ENCODE measurements at regions not wholly inside any gene's neighbourhood (a gene's known extent, or its start where the extent isn't known, plus 50 kb on each side); places are given as distances from the start of the nearest gene placed in this dataset.
"Not testable (repeated sequence)": the region's sequence is repeated elsewhere in the genome, so short reads cannot be mapped to it uniquely, and the experiment has no call there.

DNA sequence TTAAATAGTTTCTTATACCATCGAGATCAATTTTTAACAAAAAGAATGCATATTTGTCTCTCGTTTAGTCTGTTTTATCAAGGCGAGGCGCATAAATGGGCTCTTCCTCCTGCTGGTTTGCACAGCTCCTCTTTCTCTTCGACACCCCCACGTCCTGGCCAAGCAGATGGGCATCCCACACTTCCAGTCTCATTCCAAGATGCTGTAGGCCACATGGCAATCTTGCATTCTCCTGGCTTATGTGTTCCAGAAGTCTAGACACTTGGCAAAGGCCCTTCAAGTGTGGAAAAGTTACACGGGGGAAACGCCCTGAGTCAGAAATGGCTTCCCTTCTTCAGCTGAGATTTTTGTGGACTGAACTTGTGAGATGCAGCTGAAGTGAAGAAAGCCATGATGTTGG lies 447.1 kb downstream of the QKI start:
- H3K36me3 ChIP-seq (ENCODE audit: control insufficient read depth in 5 of 5, insufficient read depth in 5 of 5, low read length in 5 of 5) = no peaks in the 10 kb centered on the region
- H3K9ac ChIP-seq (ENCODE audit: low read length in 5 of 5) = no peak overlapping the region
- H3K9me3 ChIP-seq (ENCODE audit: control insufficient read depth in 5 of 5, low read length in 5 of 5) = no peaks in the 10 kb centered on the region
- no peak overlapping the region for H3K4me3 ChIP-seq (ENCODE audit: low read depth in 1 of 5, low read length in 5 of 5)
- no peak overlapping the region for H3K27ac ChIP-seq (ENCODE audit: low read depth, low read length)
- no peaks in the 10 kb centered on the region for H3K27me3 ChIP-seq (ENCODE audit: control insufficient read depth in 5 of 5, insufficient read depth in 4 of 5, low read length in 5 of 5)
- H3K4me1 ChIP-seq (ENCODE audit: control insufficient read depth in 5 of 5, insufficient read depth in 5 of 5, low read length in 5 of 5) = peaks cover 0 to 8% (median 5%) of the 10 kb centered on the region in 5 donors

DNA sequence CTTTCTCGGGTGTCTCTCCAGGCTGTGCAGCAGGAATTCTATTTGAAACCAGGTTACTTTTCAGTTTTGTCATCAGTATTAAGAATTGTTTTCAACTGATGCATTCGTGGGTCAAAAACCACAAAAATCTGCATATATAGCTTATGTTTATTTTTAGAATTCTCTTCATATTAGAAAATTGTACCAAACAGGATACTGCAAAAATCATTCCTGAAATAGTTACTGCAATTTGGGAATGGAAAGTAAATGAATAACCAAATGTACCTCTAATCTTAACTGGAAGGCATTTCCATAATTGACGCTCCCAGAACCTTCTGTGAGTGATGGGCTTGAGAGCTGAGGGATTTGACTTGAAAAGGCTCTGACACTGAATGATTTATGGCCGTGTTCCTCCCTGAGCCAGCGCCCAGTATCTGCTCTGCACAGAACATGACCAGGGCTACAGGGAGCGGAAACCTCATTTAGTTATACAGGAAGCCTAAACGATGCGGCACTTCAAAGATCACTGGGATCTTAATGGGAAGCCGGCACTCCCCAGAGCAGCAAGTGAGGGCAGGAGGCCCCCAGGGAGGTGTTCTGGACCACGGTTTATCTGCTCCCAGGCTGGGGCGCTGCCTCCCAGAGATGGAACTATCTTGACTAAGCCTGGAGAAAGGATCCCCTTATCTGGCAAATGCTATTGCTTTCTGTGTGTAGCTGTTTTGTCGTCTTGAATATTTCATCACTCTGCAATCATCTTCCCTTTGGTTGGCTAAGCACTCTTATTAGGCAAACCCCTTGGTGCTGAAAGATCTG lies 446.0 kb downstream of the QKI start:
- no peaks in the 10 kb centered on the region for H3K27me3 ChIP-seq (ENCODE audit: control insufficient read depth in 5 of 5, insufficient read depth in 4 of 5, low read length in 5 of 5)

DNA sequence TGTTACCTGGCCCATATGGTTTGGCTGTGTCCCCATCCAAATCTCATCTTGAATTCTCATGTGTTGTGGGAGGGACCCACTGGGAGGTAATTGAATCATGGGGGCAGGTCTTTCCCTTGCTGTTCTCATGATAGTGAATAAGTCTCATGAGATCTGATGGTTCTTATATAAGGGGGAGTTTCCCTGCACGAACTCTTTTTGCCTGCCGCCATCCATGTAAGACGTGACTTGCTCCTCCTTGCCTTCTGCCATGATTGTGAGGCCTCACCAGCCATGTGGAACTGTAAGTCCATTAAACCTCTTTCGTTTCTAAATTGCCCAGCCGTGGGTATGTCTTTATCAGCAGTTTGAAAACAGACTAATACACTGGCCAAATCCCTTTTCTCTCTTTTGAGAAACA lies 444.4 kb downstream of the QKI start:
- H3K9me3 ChIP-seq (ENCODE audit: control insufficient read depth in 5 of 5, low read length in 5 of 5); H3K36me3 ChIP-seq (ENCODE audit: control insufficient read depth in 5 of 5, insufficient read depth in 5 of 5, low read length in 5 of 5); H3K27me3 ChIP-seq (ENCODE audit: control insufficient read depth in 5 of 5, insufficient read depth in 4 of 5, low read length in 5 of 5); H3K27ac ChIP-seq (ENCODE audit: low read depth, low read length); H3K4me1 ChIP-seq (ENCODE audit: control insufficient read depth in 5 of 5, insufficient read depth in 5 of 5, low read length in 5 of 5); H3K9ac ChIP-seq (ENCODE audit: low read length in 5 of 5); H3K4me3 ChIP-seq (ENCODE audit: low read depth in 1 of 5, low read length in 5 of 5): not testable (repeated sequence)

More for the DNA sequence above, 446.0 kb downstream of the QKI start:
- Histone ChIP-seq H3K9me3 (ENCODE audit: control insufficient read depth in 5 of 5, low read length in 5 of 5) (no peaks in the 10 kb centered on the region), H3K27ac (ENCODE audit: low read depth, low read length) (no peak overlapping the region), H3K4me3 (ENCODE audit: low read depth in 1 of 5, low read length in 5 of 5) (peak overlapping the region in 1 of 5 donors; percentile 12), H3K9ac (ENCODE audit: low read length in 5 of 5) (no peak overlapping the region), H3K4me1 (ENCODE audit: control insufficient read depth in 5 of 5, insufficient read depth in 5 of 5, low read length in 5 of 5) (peaks cover 0 to 8% (median 5%) of the 10 kb centered on the region in 5 donors), H3K36me3 (ENCODE audit: control insufficient read depth in 5 of 5, insufficient read depth in 5 of 5, low read length in 5 of 5) (no peaks in the 10 kb centered on the region)

DNA sequence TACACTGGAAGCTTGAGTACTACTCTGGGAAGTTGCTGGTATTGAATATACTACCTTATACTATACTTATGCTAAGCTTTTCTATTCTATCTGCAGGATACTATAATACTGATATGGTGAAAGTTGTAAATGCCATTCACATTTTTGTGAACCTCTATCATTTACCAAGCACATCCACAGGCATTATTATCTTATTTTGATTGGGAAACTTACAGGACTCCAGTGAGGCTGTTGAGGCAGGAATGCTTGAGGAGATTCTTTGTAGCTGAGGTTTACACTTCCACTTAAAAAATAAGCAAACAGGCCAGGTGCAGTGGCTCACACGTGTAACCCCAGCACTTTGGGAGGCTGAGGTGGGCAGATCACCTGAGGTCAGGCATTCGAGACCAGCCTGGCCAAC lies 442.9 kb downstream of the QKI start:
- H3K9me3 ChIP-seq (ENCODE audit: control insufficient read depth in 5 of 5, low read length in 5 of 5) = peaks cover 0 to 4% (median 0%) of the 10 kb centered on the region in 5 donors
- H3K9ac ChIP-seq (ENCODE audit: low read length in 5 of 5) = no peak overlapping the region
- no peaks in the 10 kb centered on the region for H3K27me3 ChIP-seq (ENCODE audit: control insufficient read depth in 5 of 5, insufficient read depth in 4 of 5, low read length in 5 of 5)

DNA sequence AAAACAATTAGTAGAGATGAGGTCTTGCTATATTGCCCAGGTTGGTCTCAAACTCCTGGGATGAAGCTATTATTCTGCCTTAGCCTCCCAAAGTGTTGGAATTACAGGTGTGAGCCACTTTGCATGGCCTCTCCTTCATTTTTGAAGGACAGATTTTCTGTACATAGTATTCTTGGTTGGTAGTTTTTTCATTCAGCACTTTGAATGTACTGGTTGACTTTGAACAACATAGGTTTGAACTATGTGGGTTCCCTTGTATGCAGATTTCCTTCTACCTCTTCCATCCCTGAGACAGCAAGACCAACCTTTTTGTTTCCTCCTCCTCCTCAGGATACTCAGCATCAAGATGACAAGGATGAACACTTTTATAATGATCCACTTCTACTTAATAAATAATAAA lies 436.4 kb downstream of the QKI start:
- peaks cover 0 to 15% (median 11%) of the 10 kb centered on the region in 5 donors for H3K9me3 ChIP-seq (ENCODE audit: control insufficient read depth in 5 of 5, low read length in 5 of 5)
- H3K36me3 ChIP-seq (ENCODE audit: control insufficient read depth in 5 of 5, insufficient read depth in 5 of 5, low read length in 5 of 5) = no peaks in the 10 kb centered on the region
- H3K4me1 ChIP-seq (ENCODE audit: control insufficient read depth in 5 of 5, insufficient read depth in 5 of 5, low read length in 5 of 5) = no peaks in the 10 kb centered on the region
- no peak overlapping the region for H3K4me3 ChIP-seq (ENCODE audit: low read depth in 1 of 5, low read length in 5 of 5)
- H3K27ac ChIP-seq (ENCODE audit: low read depth, low read length) = no peak overlapping the region
- H3K27me3 ChIP-seq (ENCODE audit: control insufficient read depth in 5 of 5, insufficient read depth in 4 of 5, low read length in 5 of 5) = no peaks in the 10 kb centered on the region
- H3K9ac ChIP-seq (ENCODE audit: low read length in 5 of 5) = no peak overlapping the region

More for the DNA sequence above, 442.9 kb downstream of the QKI start:
- peaks cover 0 to 8% (median 5%) of the 10 kb centered on the region in 5 donors for H3K4me1 ChIP-seq (ENCODE audit: control insufficient read depth in 5 of 5, insufficient read depth in 5 of 5, low read length in 5 of 5)
- no peak overlapping the region for H3K4me3 ChIP-seq (ENCODE audit: low read depth in 1 of 5, low read length in 5 of 5)
- H3K27ac ChIP-seq (ENCODE audit: low read depth, low read length) = no peak overlapping the region
- no peaks in the 10 kb centered on the region for H3K36me3 ChIP-seq (ENCODE audit: control insufficient read depth in 5 of 5, insufficient read depth in 5 of 5, low read length in 5 of 5)

DNA sequence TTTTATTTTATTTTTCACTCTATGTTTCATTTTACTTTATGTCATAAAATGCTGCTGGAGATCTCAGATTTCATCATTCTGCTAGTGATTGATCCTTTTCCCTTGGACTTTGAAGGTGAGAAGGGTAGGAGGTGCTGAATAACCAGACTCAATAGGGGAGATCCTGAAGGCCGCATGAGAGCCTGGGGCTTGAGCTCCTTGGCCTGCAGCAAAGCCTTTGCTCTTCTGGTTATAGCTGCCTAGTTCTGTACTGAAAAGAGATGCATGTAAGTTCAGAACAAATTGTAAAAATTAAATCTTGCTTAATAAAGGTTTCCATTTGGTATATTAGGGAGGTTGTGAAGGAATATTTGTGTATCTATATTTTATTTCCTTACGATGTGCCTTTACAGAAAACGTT lies 430.2 kb downstream of the QKI start:
- Histone ChIP-seq H3K36me3 (ENCODE audit: control insufficient read depth in 5 of 5, insufficient read depth in 5 of 5, low read length in 5 of 5) (no peaks in the 10 kb centered on the region), H3K4me1 (ENCODE audit: control insufficient read depth in 5 of 5, insufficient read depth in 5 of 5, low read length in 5 of 5) (no peaks in the 10 kb centered on the region), H3K4me3 (ENCODE audit: low read depth in 1 of 5, low read length in 5 of 5) (no peak overlapping the region)

DNA sequence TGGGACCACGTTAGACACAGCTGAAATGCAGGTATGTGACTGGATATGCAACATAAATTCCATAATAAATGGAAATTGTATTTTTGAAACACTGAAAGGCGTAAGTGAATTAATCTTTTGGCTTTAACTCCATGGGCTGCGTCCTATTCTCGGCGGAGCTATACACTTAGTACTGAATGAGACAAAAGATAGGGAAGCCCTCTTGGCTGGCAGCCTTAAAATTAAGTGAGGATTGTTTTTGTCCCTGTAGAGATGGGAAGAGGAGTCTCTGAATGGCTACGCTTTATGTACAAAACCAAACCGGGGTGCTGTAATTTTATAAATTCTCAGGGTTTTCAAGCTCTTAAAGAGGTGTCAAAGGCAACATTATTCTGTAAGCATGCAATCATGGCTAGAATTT lies 429.8 kb downstream of the QKI start:
- Histone ChIP-seq H3K9me3 (ENCODE audit: control insufficient read depth in 5 of 5, low read length in 5 of 5) (peaks cover 0 to 9% (median 3%) of the 10 kb centered on the region in 5 donors), H3K27ac (ENCODE audit: low read depth, low read length) (no peak overlapping the region), H3K4me3 (ENCODE audit: low read depth in 1 of 5, low read length in 5 of 5) (no peak overlapping the region), H3K36me3 (ENCODE audit: control insufficient read depth in 5 of 5, insufficient read depth in 5 of 5, low read length in 5 of 5) (no peaks in the 10 kb centered on the region), H3K4me1 (ENCODE audit: control insufficient read depth in 5 of 5, insufficient read depth in 5 of 5, low read length in 5 of 5) (no peaks in the 10 kb centered on the region), H3K9ac (ENCODE audit: low read length in 5 of 5) (no peak overlapping the region), H3K27me3 (ENCODE audit: control insufficient read depth in 5 of 5, insufficient read depth in 4 of 5, low read length in 5 of 5) (no peaks in the 10 kb centered on the region)

More for the DNA sequence above, 430.2 kb downstream of the QKI start:
- Histone ChIP-seq H3K9ac (ENCODE audit: low read length in 5 of 5) (no peak overlapping the region), H3K27me3 (ENCODE audit: control insufficient read depth in 5 of 5, insufficient read depth in 4 of 5, low read length in 5 of 5) (no peaks in the 10 kb centered on the region), H3K9me3 (ENCODE audit: control insufficient read depth in 5 of 5, low read length in 5 of 5) (peaks cover 0 to 9% (median 3%) of the 10 kb centered on the region in 5 donors), H3K27ac (ENCODE audit: low read depth, low read length) (no peak overlapping the region)

DNA sequence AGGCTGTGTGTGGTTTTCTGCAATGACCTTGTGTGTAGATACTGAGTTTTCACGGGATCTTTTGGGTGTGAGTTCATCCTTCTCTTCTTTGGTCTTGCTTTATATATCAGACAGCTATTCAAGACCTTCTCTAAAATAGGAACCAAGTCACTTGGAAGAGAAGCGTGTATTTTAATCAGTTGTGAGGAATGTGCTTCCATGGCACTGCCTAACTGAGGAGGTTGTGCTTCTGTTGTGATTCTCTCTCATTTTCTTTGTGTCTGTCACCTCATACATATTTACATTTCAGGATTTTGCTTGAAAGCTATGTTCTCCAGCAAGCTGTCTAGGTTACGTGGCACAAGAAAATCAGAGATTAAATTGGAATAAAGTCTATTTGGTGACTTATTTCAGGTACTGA lies 428.7 kb downstream of the QKI start:
- H3K4me1 ChIP-seq (ENCODE audit: control insufficient read depth in 5 of 5, insufficient read depth in 5 of 5, low read length in 5 of 5) = no peaks in the 10 kb centered on the region
- no peak overlapping the region for H3K9ac ChIP-seq (ENCODE audit: low read length in 5 of 5)
- no peaks in the 10 kb centered on the region for H3K36me3 ChIP-seq (ENCODE audit: control insufficient read depth in 5 of 5, insufficient read depth in 5 of 5, low read length in 5 of 5)
- no peak overlapping the region for H3K27ac ChIP-seq (ENCODE audit: low read depth, low read length)
- no peak overlapping the region for H3K4me3 ChIP-seq (ENCODE audit: low read depth in 1 of 5, low read length in 5 of 5)
- H3K27me3 ChIP-seq (ENCODE audit: control insufficient read depth in 5 of 5, insufficient read depth in 4 of 5, low read length in 5 of 5) = no peaks in the 10 kb centered on the region
- H3K9me3 ChIP-seq (ENCODE audit: control insufficient read depth in 5 of 5, low read length in 5 of 5) = peaks cover 0 to 9% (median 3%) of the 10 kb centered on the region in 5 donors

DNA sequence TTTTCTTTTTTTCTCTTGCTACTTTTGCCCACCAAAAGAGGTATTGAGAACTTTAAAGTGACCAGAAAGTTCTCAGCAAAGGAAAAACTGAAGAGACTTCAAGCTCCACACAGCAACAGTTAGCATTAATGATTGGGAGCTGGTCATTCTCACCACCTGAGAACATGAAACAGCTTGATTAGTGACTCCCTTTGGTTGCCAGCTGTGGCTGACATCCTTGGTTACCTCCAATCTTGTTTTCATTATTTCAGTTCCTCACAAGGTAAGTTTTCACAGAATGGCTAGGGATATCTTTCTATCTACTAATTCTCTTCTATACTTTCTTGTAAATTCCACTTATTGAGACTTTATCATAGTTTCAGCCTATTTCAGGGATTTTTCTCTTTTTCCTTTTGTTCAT lies 427.9 kb downstream of the QKI start:
- peaks cover 0 to 2% (median 0%) of the 10 kb centered on the region in 5 donors for H3K27me3 ChIP-seq (ENCODE audit: control insufficient read depth in 5 of 5, insufficient read depth in 4 of 5, low read length in 5 of 5)
- H3K4me3 ChIP-seq (ENCODE audit: low read depth in 1 of 5, low read length in 5 of 5) = no peak overlapping the region
- H3K36me3 ChIP-seq (ENCODE audit: control insufficient read depth in 5 of 5, insufficient read depth in 5 of 5, low read length in 5 of 5) = no peaks in the 10 kb centered on the region
- H3K9ac ChIP-seq (ENCODE audit: low read length in 5 of 5) = no peak overlapping the region
- H3K27ac ChIP-seq (ENCODE audit: low read depth, low read length) = no peak overlapping the region
- H3K9me3 ChIP-seq (ENCODE audit: control insufficient read depth in 5 of 5, low read length in 5 of 5) = peaks cover 0 to 9% (median 3%) of the 10 kb centered on the region in 5 donors
- peaks cover 0 to 7% (median 6%) of the 10 kb centered on the region in 5 donors for H3K4me1 ChIP-seq (ENCODE audit: control insufficient read depth in 5 of 5, insufficient read depth in 5 of 5, low read length in 5 of 5)

DNA sequence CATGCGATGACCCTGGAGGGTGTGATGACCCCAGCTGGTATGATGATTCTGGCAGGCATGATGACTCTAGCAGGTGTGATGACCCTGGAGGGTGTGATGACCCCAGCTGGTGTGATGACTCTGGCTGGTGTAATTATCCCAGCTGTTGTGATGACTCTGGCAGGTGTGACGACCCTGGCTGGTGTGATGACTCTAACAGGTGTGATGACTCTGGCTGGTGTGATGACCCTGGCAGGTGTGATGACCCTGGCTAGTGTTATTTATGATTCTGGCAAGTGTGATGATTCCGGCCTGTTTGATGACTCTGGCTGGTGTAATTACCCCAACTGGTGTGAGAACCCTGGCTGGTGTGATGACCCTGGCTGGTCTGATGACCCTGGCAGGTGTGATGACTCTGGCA lies 427.2 kb downstream of the QKI start:
- peaks cover 0 to 2% (median 0%) of the 10 kb centered on the region in 5 donors for H3K27me3 ChIP-seq (ENCODE audit: control insufficient read depth in 5 of 5, insufficient read depth in 4 of 5, low read length in 5 of 5)
- peaks cover 0 to 11% (median 7%) of the 10 kb centered on the region in 5 donors for H3K4me1 ChIP-seq (ENCODE audit: control insufficient read depth in 5 of 5, insufficient read depth in 5 of 5, low read length in 5 of 5)
- H3K4me3 ChIP-seq (ENCODE audit: low read depth in 1 of 5, low read length in 5 of 5) = no peak overlapping the region
- no peaks in the 10 kb centered on the region for H3K36me3 ChIP-seq (ENCODE audit: control insufficient read depth in 5 of 5, insufficient read depth in 5 of 5, low read length in 5 of 5)
- no peak overlapping the region for H3K9ac ChIP-seq (ENCODE audit: low read length in 5 of 5)
- H3K27ac ChIP-seq (ENCODE audit: low read depth, low read length) = no peak overlapping the region
- H3K9me3 ChIP-seq (ENCODE audit: control insufficient read depth in 5 of 5, low read length in 5 of 5) = peaks cover 0 to 9% (median 3%) of the 10 kb centered on the region in 5 donors

All from subcutaneous abdominal adipose tissue (tissue), 5 donors.